Heart right ventricle (tissue), 16 donors: ENCODE measurements at regions not wholly inside any gene's neighbourhood (a gene's known extent, or its start where the extent isn't known, plus 50 kb on each side); places are given as distances from the start of the nearest gene placed in this dataset.

Experiments
- ATAC-seq, 8 donors: fragments of 200-7000 bp; cut with Tn5 transposase; one replicate each; pipeline ENCODE4 v1.9.1; 2020; ENCODE audit warnings: mild to moderate bottlenecking in 8 of 8, moderate library complexity in 8 of 8, moderate number of reproducible peaks in 1 of 8
- DNase-seq, 2 donors: peaks; one replicate each; pipeline ENCODE4 v3.0.0-alpha.2; 2020
- H3K27ac ChIP-seq, 10 donors: fragments of 200-600 bp; sonication (generic) in 2 of 10; one replicate each; pipeline versions ENCODE4 v1.5.0 to v1.8.0; 2020 to 2022; ENCODE audit warnings: mild to moderate bottlenecking in 3 of 10
- H3K27me3 ChIP-seq, 7 donors: fragments of 200-600 bp; one replicate each; pipeline ENCODE4 v1.8.0; 2021 to 2022; ENCODE audit warnings: mild to moderate bottlenecking in 2 of 7
- H3K36me3 ChIP-seq, 9 donors: fragments of 200-600 bp; sonication (generic) in 1 of 9; one replicate each; pipeline versions ENCODE4 v1.5.0 to v1.8.0; 2020 to 2022; ENCODE audit warnings: mild to moderate bottlenecking in 2 of 9
- H3K4me1 ChIP-seq, 9 donors: fragments of 200-600 bp; sonication (generic) in 1 of 9; one replicate each; pipeline versions ENCODE4 v1.5.0 to v1.8.0; 2020 to 2022; ENCODE audit warnings: mild to moderate bottlenecking in 4 of 9
- H3K4me3 ChIP-seq, 10 donors: fragments of 200-600 bp; sonication (generic) in 2 of 10; one replicate each; pipeline versions ENCODE4 v1.5.0 to v1.8.0; 2020 to 2022; ENCODE audit warnings: mild to moderate bottlenecking in 7 of 10, moderate library complexity in 2 of 10
- H3K9me3 ChIP-seq, 11 donors: fragments of 200-600 bp in 10 of 11; sonication (generic) in 2 of 11; one replicate each; pipeline versions ENCODE4 v1.5.0 to v1.8.0; 2013 to 2022; ENCODE audit warnings: mild to moderate bottlenecking in 2 of 11, control low read depth in 1 of 11, moderate library complexity in 1 of 11
- CTCF ChIP-seq, 9 donors: fragments of 200-600 bp; sonication (generic) in 2 of 9; IDR thresholded peaks; one replicate each; pipeline versions ENCODE4 v1.5.0 to v1.8.0; 2021 to 2022; ENCODE audit warnings: antibody characterized with exemption in 9 of 9, mild to moderate bottlenecking in 5 of 9, moderate library complexity in 1 of 9
- WGBS, 2 donors: extraction: QIAGEN DNeasy Blood & Tissue Kit; methylation state at CpG; one replicate each; pipeline ENCODE4 v1.1.7; 2013; ENCODE audit warnings: inconsistent platforms in 1 of 2; 5-methylcytosine and 5-hydroxymethylcytosine counted together
- intact Hi-C, 10 donors: fragments of 100-400 bp; cut with DNase I; formaldehyde crosslinking; loops; one replicate each; pipeline versions ENCODE4 v1.11.1 to v1.14.2; 2022
- donor health status: Arrhythmogenic right ventricular cardiomyopathy.
- donor health status: ischemic (EF 13 %, LVEDD 7.1; RV severe dilation, severe dysfunction).
- donor health status: healthy with polysubstance abuse.
- donor health status: DM: no; HTN: yes; CAD: no.
- donor health status: DM: no; HTN: no; CAD: no.
- donor health status: ischemic (EF 25% LVEDD 6.9; RV normal size, moderate dysfunction).
- donor health status: ischemic (EF 25% LVEDD 5.7; RV mildly dilated, moderate dysfunction).
- donor health status: healthy.
- donor health status: DM: yes; HTN: yes; CAD: no.
- donor health status: Ischemic cardiomyopathy.
- donor health status: ischemic (EF 35%, LVEDD 5.7; RV mildly dilated, moderate dysfunction).
- donor health status: nonischemic (EF 11% LVEDD 7.7; RV severe dilation, severe dysfunction).
- donor health status: DM: yes; HTN: yes; CAD: no.
- donor health status: PGD.
- donor health status: ischemic (EF 29% LVEDD 5.4; RV normal size, mild dysfunction).
- donor health status: nonischemic (EF 23%, LVEDD 6.1; RV moderate dilation, normal function).

GRCh38 chr6:12364621-12365020 is 74.5 kb downstream of the EDN1 start:
- Histone ChIP-seq H3K9me3 (peaks cover 0 to 5% (median 0%) of the 10 kb centered on the region in 11 donors), H3K4me1 (peaks cover 0 to 28% (median 8%) of the 10 kb centered on the region in 9 donors), H3K36me3 (no peaks in the 10 kb centered on the region), H3K27ac (no peak overlapping the region), H3K27me3 (no peaks in the 10 kb centered on the region), H3K4me3 (no peak overlapping the region)
- no peak for TF ChIP-seq CTCF (IDR thresholded peaks at IDR 0.05)
- ATAC-seq (no peak), DNase-seq (no peak)
- intact Hi-C loops = loop anchor here in 2 of 10 donors (5.0 kb wide), 3 partner anchors 73 to 803 kb away; no protein-coding TSS in a partner anchor
- WGBS, 2 donors = 93 to 96% methylated on average over 1 of the region's 1 CpG

- peaks cover 0 to 36% (median 10%) of the 10 kb centered on the region in 9 donors for H3K4me1 ChIP-seq
- H3K27ac ChIP-seq = no peak overlapping the region
- intact Hi-C loops = loop anchor here in 2 of 10 donors (5.0 kb wide), 3 partner anchors 71 to 801 kb away; no protein-coding TSS in a partner anchor
- no peaks in the 10 kb centered on the region for H3K36me3 ChIP-seq
- ATAC-seq = no peak
- DNase-seq = no peak
- no peak overlapping the region for H3K4me3 ChIP-seq
- WGBS, 2 donors = 96% methylated on average over 5 of the region's 5 CpGs
- TF ChIP-seq CTCF (IDR thresholded peaks at IDR 0.05) = no peak
- no peaks in the 10 kb centered on the region for H3K9me3 ChIP-seq
- H3K27me3 ChIP-seq = no peaks in the 10 kb centered on the region
Measured at GRCh38 chr6:12366731-12367130, 76.6 kb downstream of the EDN1 start.

- no peaks in the 10 kb centered on the region for H3K9me3 ChIP-seq
- intact Hi-C loops = loop anchor here in 2 of 10 donors (5.0 kb wide), 3 partner anchors 70 to 800 kb away; no protein-coding TSS in a partner anchor
- H3K4me3 ChIP-seq = no peak overlapping the region
- ATAC-seq = no peak
- TF ChIP-seq CTCF (IDR thresholded peaks at IDR 0.05) = no peak
- no peaks in the 10 kb centered on the region for H3K27me3 ChIP-seq
- H3K36me3 ChIP-seq = no peaks in the 10 kb centered on the region
- 95 to 100% methylated on average over 1 of the region's 1 CpG for WGBS, 2 donors
- H3K27ac ChIP-seq = no peak overlapping the region
- H3K4me1 ChIP-seq = peaks cover 0 to 36% (median 10%) of the 10 kb centered on the region in 9 donors
- DNase-seq = no peak
Measured at GRCh38 chr6:12367412-12367811, 77.3 kb downstream of the EDN1 start.

DNA sequence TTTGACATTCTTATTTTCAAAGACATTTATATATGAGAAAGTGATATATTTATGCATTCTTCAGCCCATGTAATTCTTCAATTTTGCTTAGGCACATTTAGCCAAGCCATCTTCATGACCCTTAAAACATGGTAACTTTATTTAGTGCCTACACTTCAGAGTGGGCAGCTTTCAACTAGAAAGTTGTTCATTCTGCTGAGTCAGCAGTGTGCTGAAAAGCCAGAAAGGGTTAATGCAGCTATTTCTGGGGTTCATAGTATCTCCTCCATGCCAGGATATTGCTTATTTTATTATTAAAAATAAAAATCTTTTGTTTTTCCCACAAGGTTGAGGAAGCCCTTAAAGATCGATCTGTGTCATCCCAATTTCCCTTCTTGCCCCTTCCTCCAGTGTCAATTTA is 79.2 kb downstream of the EDN1 start:
- Histone ChIP-seq H3K27me3 (no peaks in the 10 kb centered on the region), H3K4me1 (peaks cover 0 to 20% (median 9%) of the 10 kb centered on the region in 9 donors), H3K4me3 (no peak overlapping the region), H3K36me3 (no peaks in the 10 kb centered on the region), H3K27ac (no peak overlapping the region), H3K9me3 (no peaks in the 10 kb centered on the region)
- DNase-seq = no peak
- WGBS, 2 donors = 95 to 97% methylated on average over 1 of the region's 1 CpG
- no peak for TF ChIP-seq CTCF (IDR thresholded peaks at IDR 0.05)
- intact Hi-C loops = loop anchor here in 2 of 10 donors (5.0 kb wide), 3 partner anchors 68 to 798 kb away; no protein-coding TSS in a partner anchor
- no peak for ATAC-seq
